GM19395 (cell line): ENCODE measurements at regions not wholly inside any gene's neighbourhood (a gene's known extent, or its start where the extent isn't known, plus 50 kb on each side); places are given as distances from the start of the nearest gene placed in this dataset.
"Not testable (repeated sequence)": the region's sequence is repeated elsewhere in the genome, so short reads cannot be mapped to it uniquely, and the experiment has no call there.

Experiments
- ATAC-seq: cut with Tn5 transposase; IDR thresholded peaks from one replicate; pipeline ENCODE4 v1.9.1; 2021; ENCODE audit warnings: mild to moderate bottlenecking, moderate library complexity; ENCODE audit not compliant: unreplicated experiment

DNA sequence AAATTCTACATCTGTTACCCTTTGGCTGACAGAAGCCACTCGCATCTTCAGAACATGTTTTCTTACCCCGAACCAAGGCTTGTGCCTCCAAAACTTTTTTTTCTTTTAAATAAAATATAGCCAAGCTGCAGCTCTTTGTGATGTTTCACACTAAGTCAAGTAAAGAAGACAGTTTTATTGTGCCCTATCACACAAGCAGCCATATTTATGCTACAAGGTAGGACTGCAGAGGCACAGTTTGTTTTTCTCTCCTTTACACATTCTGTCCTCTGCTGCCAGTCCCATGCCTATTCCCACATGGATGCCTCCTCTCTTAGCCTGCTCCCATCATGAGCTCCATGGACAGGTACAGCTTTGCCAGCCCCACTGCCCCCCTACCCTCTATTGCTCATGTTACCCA lies 219.6 kb upstream of the THUMPD2 start:
- no peak for ATAC-seq

DNA sequence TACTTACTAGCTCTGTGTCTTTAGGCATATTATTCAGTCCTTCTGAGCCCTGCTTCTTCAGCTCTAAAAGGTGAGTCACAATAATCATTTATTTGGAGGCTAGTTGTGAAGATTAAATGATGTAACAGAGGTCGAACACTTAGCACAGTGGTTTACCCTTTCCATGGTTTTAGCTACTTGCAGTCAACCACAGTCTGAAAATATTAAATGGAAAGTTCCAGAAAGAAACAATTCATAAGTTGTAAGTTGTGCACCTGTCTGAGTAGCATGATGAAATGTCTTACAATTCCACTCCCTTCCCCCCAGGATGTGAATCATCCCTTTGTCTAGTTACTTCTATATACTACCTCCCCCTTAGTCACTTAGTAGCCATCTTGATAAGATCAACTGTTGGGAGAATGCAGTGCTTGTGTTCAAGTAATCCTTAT lies 217.6 kb upstream of the THUMPD2 start:
- no peak for ATAC-seq

DNA sequence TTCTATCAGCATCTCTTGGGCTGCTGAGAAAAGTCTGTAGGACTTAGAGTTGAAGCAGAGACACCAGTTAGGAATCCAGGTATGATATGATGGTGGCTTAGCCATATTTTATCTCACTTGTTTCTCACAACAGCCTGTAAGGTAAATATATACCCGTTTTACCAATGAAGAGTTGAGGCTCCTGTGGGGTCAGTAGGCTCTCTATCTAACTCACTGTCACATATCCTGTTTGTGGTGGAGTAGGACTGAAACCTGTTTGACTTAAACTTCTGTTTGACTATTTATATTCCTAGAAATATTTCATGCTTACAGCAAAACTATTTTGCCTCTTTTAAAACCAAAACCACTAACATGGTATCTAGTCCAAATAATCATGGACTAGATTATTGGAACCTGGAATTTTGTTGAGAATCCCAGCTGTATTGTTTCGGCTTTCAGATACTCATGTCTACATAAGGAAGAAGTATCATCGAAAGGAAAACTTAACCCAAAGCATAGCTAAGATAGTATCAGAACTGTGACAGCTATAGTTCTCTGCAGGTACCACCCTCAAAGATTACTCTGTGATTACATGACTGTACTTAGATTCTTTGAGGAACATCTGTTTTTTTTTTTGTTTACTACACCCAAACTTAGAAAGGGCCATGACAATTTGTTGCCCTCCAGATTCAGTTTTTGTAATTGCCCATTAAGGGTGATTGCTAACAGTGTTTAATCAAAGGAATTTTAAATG lies 216.1 kb upstream of the THUMPD2 start:
- ATAC-seq, result no peak

DNA sequence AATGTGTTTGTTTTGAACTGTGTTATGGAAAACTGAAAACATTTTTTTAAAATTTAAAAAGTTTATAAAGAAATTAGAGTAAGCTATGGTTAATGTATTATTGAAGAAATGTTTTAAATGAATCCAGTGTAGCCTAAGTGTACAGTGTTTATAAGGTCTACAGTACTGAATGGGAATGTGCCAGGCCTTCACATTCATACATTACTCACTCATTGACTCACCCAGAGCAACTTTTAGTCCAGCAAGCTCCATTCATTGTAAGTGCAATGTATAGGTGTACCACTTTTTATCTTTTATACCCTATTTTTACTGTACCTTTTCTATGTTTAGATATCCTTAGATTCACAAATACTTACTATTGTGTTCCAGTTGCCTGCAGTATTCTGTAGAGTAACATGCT lies 215.1 kb upstream of the THUMPD2 start:
- no peak for ATAC-seq

- ATAC-seq, result no peak
Observed at GRCh38 chr2:39991298-39991697, 212.2 kb upstream of the THUMPD2 start.

DNA sequence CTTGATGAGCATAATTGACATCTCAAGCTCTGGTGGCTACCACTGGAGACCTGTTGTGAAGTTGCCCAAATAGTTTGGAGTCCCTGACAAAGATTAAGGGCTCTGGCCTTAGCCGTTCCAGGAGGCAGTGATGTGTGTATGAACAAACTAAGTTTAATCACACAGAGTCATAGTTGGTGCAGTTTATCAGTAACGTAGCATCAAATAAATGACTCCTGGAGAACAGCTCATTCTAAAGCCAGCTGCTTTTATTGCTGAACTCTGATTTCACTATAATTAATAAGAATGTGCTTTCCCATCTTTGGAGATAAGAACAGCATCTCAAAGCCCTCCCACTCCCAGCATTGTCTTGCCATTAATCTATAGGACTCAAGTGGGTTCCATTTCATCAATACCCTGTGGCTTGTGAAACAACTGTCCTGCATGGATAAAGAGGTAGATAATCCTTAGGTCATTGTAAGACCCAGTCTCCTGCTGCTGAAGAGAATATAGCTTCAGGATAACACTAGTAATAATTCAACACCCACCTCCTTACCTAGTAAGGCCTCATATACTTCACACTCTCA lies 211.4 kb upstream of the THUMPD2 start:
- no peak for ATAC-seq

DNA sequence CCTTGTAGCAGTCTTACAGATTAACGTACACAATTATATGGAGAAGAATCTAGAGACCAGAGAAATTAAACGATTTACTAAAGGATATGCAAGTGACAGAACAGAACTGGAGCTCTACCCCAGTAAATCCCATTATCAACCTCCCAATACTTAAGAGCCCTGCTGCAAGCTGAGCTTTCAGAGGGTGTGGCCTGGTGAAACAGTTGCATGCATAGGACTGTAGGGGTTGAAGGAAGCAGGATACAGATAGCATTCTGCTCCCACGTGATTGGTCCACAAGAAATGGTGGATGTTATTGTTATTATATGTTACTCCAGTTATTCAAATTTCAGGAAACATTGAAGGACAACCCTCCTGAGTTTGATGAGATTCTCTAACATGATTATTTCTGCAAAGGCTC lies 210.8 kb upstream of the THUMPD2 start:
- ATAC-seq, result no peak

GRCh38 chr2:39981883-39982311 lies 202.8 kb upstream of the THUMPD2 start:
- no peak for ATAC-seq

DNA sequence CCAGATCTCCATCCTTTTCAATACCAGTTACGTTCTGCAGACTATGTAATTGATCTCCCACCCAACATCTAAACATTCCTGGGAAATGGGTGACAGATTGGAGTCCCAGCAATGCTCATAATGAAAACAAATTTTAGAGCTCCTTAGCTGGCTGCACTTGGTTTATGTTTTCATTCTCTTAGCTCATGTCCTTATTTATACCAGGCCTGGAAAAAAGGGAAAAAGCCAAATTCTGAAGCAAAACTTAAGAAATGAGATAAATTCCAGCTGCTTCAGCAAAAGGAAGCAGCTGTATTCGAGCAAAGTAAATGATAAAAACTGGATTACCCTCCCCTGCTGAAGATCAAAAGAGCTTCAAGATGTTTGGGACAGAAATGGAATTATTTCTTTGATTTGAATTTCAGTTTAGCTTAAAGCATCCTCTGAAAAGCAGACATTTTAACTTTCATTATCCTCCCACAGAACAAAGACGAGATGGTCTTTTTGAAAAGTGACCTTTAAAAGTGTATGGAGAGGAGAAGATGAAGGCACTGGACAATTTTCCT lies 196.5 kb upstream of the THUMPD2 start:
- no peak for ATAC-seq

- no peak for ATAC-seq
Observed at GRCh38 chr2:39968037-39968436, 189.0 kb upstream of the THUMPD2 start.

DNA sequence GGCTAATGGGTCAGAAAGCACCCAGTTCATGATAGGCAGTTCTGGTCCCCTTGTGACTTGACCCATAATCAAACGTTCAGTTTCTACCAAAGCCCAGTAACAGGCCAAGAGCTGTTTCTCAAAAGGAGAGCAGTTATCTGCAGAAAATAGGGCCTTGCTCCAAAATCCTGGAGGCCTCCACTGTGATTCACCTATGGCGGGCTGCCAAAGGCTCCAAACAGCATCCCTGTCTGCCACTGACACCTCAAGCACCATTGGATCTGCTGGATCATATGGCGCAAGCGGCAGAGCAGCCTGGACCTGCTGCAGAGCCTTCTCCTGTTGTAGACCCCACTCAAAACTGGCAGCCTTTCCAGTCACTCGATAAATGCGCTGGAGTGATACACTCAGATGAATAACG lies 181.6 kb upstream of the THUMPD2 start:
- ATAC-seq, result not testable (repeated sequence)

GRCh38 chr2:39954346-39954745 lies 175.3 kb upstream of the THUMPD2 start:
- ATAC-seq, result no peak

DNA sequence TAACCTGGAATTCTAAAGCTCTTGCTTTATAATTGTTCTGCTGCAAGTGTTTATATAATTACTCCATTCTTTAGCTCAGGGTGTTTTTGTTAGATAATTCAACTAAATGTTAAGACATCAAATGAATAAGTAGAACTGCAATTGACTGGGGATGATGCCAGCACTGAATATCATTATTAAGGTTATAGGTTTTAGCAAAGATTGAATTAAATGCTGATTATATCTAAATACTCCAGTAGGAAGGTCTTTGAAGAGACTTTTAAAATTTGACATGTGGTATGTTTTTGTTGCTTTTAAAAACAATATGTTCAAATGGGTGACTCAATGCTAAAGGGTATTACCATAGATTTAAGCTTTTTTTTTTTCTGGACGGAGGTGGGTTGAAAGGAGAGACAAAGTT lies 170.1 kb upstream of the THUMPD2 start:
- no peak for ATAC-seq

- no peak for ATAC-seq
Observed at GRCh38 chr2:39948016-39948719, 169.1 kb upstream of the THUMPD2 start.

GRCh38 chr2:39947294-39948015 lies 168.4 kb upstream of the THUMPD2 start:
- ATAC-seq, result no peak

DNA sequence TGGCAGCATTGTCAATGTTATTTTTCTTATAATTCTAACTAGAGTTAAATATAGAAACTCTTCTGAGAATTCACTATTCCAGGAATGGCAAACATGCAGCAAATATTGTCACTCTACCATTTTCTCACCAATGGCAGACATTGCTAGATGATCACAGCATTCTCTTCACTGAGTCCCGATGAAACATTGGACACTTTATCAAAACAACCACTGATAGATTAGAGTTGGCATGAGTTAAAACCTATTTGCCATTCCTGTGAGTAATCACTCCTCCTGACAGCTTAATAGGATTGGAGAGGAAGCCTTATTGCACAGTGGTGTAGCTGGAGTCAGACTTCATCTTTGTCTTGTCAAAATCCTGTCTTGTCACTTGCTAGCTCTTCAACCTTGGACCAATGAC lies 163.9 kb upstream of the THUMPD2 start:
- ATAC-seq, result no peak

- ATAC-seq, result no peak
Observed at GRCh38 chr2:39938035-39938835, 159.2 kb upstream of the THUMPD2 start.

DNA sequence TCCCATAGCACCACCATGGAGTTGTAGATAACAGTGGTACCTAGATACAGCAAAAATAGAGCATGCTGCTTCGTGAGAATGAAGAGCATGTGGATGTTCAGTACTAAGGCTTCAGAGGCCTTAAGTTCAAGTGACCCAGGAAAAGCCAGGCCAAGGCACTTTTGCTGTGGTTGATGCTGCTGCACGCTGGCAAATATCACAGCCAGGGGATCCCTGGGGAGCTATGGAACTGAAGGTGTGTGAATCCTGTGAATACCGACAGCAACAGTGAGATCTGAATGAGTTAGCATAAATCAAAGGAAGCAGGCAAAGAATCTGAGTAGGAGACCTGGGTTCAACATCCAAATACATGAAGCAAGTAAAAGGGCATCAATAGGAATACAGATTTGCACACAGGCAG lies 158.6 kb upstream of the THUMPD2 start:
- no peak for ATAC-seq

- no peak for ATAC-seq
Observed at GRCh38 chr2:39934851-39935250, 155.8 kb upstream of the THUMPD2 start.

- no peak for ATAC-seq
Observed at GRCh38 chr2:39933196-39933595, 154.1 kb upstream of the THUMPD2 start.
